Breast epithelium (tissue), 4 donors: ENCODE measurements at regions not wholly inside any gene's neighbourhood (a gene's known extent, or its start where the extent isn't known, plus 50 kb on each side); places are given as distances from the start of the nearest gene placed in this dataset.

Experiments used
- DNase-seq, 2 donors: peaks; one replicate each; pipeline ENCODE4 v3.0.0-alpha.2; 2019; ENCODE audit warnings: low spot score in 2 of 2
- H3K27ac ChIP-seq, 2 donors: fragments of 200-600 bp; sonication (generic) in 1 of 2; one replicate each; pipeline ENCODE4 v1.5.1; 2016 to 2019; ENCODE audit warnings: mild to moderate bottlenecking in 1 of 2
- H3K27me3 ChIP-seq, 2 donors: fragments of 200-600 bp; sonication (generic) in 1 of 2; one replicate each; pipeline versions ENCODE4 v1.5.1 to v1.6.0; 2017 to 2019; ENCODE audit warnings: control low read depth in 1 of 2, mild to moderate bottlenecking in 1 of 2
- H3K36me3 ChIP-seq: fragments of 200-600 bp; one replicate; pipeline ENCODE4 v1.5.1; 2019
- H3K4me1 ChIP-seq, 2 donors: fragments of 200-600 bp; sonication (generic); one replicate each; pipeline ENCODE4 v1.5.1; 2016 to 2019; ENCODE audit warnings: control low read depth in 1 of 2
- H3K4me3 ChIP-seq, 3 donors: fragments of 200-600 bp; sonication (generic); 1 replicate in 2 of 3; 2 replicates in 1 of 3; pipeline ENCODE4 v1.5.1; 2016 to 2019; ENCODE audit warnings: mild to moderate bottlenecking in 3 of 3, moderate library complexity in 2 of 3
- H3K9me3 ChIP-seq, 2 donors: fragments of 200-600 bp; sonication (generic) in 1 of 2; one replicate each; pipeline ENCODE4 v1.5.1; 2016 to 2019; ENCODE audit warnings: control low read depth in 1 of 2
- POLR2A ChIP-seq: fragments of 450-650 bp; IDR thresholded peaks from one replicate; pipeline ENCODE4 v1.6.1; 2016; ENCODE audit warnings: antibody characterized with exemption, mild to moderate bottlenecking, moderate library complexity
- POLR2AphosphoS5 ChIP-seq, 3 donors: sonication (generic); formaldehyde crosslinking; IDR thresholded peaks; one replicate each; pipeline ENCODE4 v1.6.1; 2017; ENCODE audit warnings: antibody characterized with exemption in 3 of 3
- intact Hi-C: fragments of 100-400 bp; cut with DNase I; formaldehyde crosslinking; loops from one replicate; pipeline ENCODE4 v1.15.1; 2023; ENCODE audit warnings: low total_unique reads
- TF ChIP-seq, protein P1 (sequence below), 3 donors: fragments of 450-650 bp; IDR thresholded peaks; one replicate each; pipeline ENCODE4 v1.5.1; 2016 to 2017; ENCODE audit warnings: antibody characterized with exemption in 3 of 3, mild to moderate bottlenecking in 3 of 3, moderate library complexity in 3 of 3

DNA sequence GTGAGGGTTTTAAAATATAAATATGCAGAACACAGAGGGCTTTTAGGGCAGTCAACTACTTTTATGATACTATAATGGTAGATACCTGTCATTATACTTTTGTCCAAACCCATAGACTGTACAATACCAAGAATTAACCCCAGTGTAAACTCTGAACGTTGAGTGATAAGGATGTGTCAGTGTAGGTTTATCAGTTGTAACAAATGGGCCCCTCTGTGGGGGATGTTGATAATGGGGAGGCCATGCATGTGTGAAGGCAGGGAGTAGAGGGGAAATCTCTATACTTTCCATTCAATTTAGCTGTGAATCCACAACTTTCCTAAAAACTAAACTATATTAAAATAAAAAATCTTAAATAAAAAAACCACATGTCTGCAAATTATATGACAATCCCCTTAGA is 193.5 kb upstream of the CAMK1G start:
- Histone ChIP-seq H3K4me1 (no peaks in the 10 kb centered on the region), H3K4me3 (no peak overlapping the region), H3K27ac (no peak overlapping the region), H3K36me3 (no peaks in the 10 kb centered on the region), H3K27me3 (no peaks in the 10 kb centered on the region), H3K9me3 (no peaks in the 10 kb centered on the region)
- TF ChIP-seq POLR2A (no peak), POLR2AphosphoS5 (IDR thresholded peaks at IDR 0.05) (no peak)
- TF ChIP-seq, protein P1, sequence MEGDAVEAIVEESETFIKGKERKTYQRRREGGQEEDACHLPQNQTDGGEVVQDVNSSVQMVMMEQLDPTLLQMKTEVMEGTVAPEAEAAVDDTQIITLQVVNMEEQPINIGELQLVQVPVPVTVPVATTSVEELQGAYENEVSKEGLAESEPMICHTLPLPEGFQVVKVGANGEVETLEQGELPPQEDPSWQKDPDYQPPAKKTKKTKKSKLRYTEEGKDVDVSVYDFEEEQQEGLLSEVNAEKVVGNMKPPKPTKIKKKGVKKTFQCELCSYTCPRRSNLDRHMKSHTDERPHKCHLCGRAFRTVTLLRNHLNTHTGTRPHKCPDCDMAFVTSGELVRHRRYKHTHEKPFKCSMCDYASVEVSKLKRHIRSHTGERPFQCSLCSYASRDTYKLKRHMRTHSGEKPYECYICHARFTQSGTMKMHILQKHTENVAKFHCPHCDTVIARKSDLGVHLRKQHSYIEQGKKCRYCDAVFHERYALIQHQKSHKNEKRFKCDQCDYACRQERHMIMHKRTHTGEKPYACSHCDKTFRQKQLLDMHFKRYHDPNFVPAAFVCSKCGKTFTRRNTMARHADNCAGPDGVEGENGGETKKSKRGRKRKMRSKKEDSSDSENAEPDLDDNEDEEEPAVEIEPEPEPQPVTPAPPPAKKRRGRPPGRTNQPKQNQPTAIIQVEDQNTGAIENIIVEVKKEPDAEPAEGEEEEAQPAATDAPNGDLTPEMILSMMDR (IDR thresholded peaks at IDR 0.05): no peak
- intact Hi-C loops: no loop called here
- DNase-seq: no peak

DNA sequence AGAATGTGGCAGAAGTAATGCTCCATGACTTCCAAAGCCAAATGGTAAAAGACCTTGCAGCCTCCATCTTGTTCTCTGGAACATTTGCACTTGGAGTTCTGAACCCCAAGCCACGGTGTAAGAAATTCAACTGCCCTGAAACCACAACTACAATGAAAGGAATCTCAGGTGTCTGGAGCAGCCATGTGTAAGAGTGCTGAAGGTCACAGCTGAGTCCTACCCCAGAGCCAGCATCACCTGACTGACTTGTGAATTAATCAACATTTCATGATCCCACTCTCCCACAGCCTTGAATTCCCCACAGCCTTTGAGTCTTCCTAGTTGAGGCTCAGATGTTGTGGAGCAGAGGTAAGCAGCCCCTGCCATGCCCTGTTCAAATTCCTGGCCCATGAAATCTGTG is 192.8 kb upstream of the CAMK1G start:
- no peak for DNase-seq
- Histone ChIP-seq H3K4me1 (no peaks in the 10 kb centered on the region), H3K27me3 (no peaks in the 10 kb centered on the region), H3K27ac (no peak overlapping the region), H3K9me3 (no peaks in the 10 kb centered on the region), H3K4me3 (no peak overlapping the region), H3K36me3 (no peaks in the 10 kb centered on the region)
- TF ChIP-seq POLR2AphosphoS5 (IDR thresholded peaks at IDR 0.05) (no peak), POLR2A (no peak)
- TF ChIP-seq, protein P1 (IDR thresholded peaks at IDR 0.05): no peak
- intact Hi-C loops: no loop called here

DNA sequence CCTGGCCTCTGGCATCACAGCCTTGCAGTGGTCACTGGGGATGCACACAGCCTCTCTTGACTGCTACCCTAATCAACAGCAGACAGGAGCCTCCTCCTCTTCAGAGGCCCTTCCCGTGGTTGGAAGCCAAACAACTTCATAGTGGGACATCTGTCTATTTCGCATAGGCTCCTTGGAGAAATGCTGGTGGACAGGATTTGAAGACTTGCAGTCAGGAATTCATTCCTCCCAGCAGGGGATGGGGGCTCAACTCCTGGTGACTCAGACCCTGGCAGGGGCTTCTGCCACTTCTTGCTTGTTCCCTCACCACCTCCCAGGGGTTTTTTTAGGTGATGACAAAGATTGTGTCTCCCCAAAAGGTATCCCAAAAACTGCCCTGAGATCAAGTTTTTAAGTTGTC is 191.7 kb upstream of the CAMK1G start:
- intact Hi-C loops: no loop called here
- Histone ChIP-seq H3K27me3 (no peaks in the 10 kb centered on the region), H3K4me1 (no peaks in the 10 kb centered on the region), H3K27ac (no peak overlapping the region), H3K4me3 (no peak overlapping the region), H3K36me3 (no peaks in the 10 kb centered on the region), H3K9me3 (no peaks in the 10 kb centered on the region)
- no peak for DNase-seq
- TF ChIP-seq POLR2AphosphoS5 (IDR thresholded peaks at IDR 0.05): no peak
- no peak for TF ChIP-seq POLR2A
- TF ChIP-seq, protein P1 (IDR thresholded peaks at IDR 0.05): no peak

DNA sequence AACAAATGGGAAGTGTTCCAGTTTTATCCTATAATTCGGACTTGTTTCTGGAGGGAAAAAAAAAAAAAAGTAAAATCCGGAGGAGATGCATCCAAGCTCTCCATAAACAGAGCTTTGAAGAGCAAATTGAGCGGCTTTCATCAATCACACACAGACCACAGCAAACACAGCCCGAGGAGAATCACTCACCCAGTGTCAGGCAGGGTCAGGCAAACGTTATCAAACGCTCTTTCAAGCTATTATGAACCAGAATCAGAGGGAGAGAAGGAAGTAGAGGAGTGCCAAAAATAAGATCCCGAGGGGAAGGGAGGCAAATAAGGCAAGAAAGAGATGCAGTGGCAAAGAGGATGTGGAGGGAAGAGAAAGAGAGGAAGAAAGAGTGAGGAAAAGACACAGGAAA is 188.3 kb upstream of the CAMK1G start:
- peaks cover 3 to 4% of the 10 kb centered on the region in 2 donors for H3K4me1 ChIP-seq
- no peaks in the 10 kb centered on the region for H3K9me3 ChIP-seq
- TF ChIP-seq, protein P1 (IDR thresholded peaks at IDR 0.05): no peak
- TF ChIP-seq POLR2A (no peak), POLR2AphosphoS5 (IDR thresholded peaks at IDR 0.05) (no peak)
- peak overlapping the region; percentile 46 to 52 for H3K27ac ChIP-seq
- no peaks in the 10 kb centered on the region for H3K36me3 ChIP-seq
- H3K27me3 ChIP-seq: no peaks in the 10 kb centered on the region
- DNase-seq: no peak
- intact Hi-C loops: no loop called here
- H3K4me3 ChIP-seq: no peak overlapping the region

DNA sequence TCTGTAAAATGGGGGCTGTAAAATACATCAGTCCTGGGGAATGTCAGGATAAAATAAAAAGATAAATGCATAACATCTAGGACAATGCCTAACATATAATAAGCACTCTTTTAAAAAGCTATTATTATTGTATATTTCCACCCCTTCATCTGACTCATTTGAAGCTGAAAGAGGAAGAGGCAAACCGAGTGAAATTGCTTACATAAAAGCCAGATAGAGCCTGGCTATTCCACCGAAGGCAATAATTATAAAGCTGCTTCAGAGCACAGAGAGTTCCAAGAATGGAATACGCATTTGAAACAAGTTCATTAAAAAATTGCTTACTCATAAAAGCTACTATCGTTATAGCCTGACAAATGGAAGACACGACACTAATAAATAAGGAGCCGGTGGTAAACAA is 186.1 kb upstream of the CAMK1G start:
- Histone ChIP-seq H3K27me3 (no peaks in the 10 kb centered on the region), H3K4me3 (no peak overlapping the region), H3K36me3 (no peaks in the 10 kb centered on the region), H3K4me1 (peaks cover 3 to 4% of the 10 kb centered on the region in 2 donors), H3K9me3 (no peaks in the 10 kb centered on the region), H3K27ac (peak overlapping the region; percentile 71 to 80)
- intact Hi-C loops: no loop called here
- no peak for DNase-seq
- no peak for TF ChIP-seq POLR2AphosphoS5 (IDR thresholded peaks at IDR 0.05)

DNA sequence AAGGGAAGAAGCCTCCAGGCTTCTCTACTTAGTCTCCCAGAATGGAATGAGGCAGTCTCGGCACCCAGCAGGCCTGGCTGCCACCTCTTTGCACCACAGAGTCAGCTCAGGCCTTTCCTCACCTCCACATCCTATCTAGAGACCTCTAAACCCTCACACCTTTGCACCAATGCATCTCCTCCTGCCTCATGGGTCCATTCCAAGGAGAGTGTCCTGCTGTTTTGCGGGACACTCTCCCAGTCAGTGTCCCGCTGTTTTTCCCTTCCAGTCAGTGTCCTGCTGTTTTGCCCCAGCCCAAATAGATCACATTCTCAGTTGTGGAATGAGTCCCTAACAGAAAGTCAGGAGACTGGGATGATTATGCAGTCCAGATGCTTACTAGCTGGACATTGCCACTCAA is 185.6 kb upstream of the CAMK1G start:
- Histone ChIP-seq H3K4me1 (peaks cover 3 to 4% of the 10 kb centered on the region in 2 donors), H3K4me3 (no peak overlapping the region), H3K36me3 (no peaks in the 10 kb centered on the region), H3K27ac (peak overlapping the region; percentile 71 to 80), H3K9me3 (no peaks in the 10 kb centered on the region), H3K27me3 (no peaks in the 10 kb centered on the region)
- DNase-seq: no peak
- intact Hi-C loops: no loop called here
- no peak for TF ChIP-seq POLR2A
- TF ChIP-seq, protein P1 (IDR thresholded peaks at IDR 0.05): no peak
